RWPE1 (cell line): ENCODE measurements at regions not wholly inside any gene's neighbourhood (a gene's known extent, or its start where the extent isn't known, plus 50 kb on each side); places are given as distances from the start of the nearest gene placed in this dataset.

ENCODE experiments used
- CTCF ChIA-PET: fragments of 350-600 bp; sonication (Branson Sonifier 250); formaldehyde crosslinking; extraction: SDS; loops from one replicate; lab custom pipeline; 2021; lab: Yijun Ruan, JAX
- POLR2A ChIA-PET: fragments of 400-600 bp; formaldehyde crosslinking; extraction: SDS; loops from one replicate; lab custom pipeline; 2020; ENCODE audit warnings: antibody characterized with exemption; ENCODE audit not compliant: low non-redundant PET; lab: Yijun Ruan, JAX
- DNase-seq: peaks from one replicate; pipeline ENCODE4 v3.0.0; 2012; ENCODE audit warnings: low spot score
- H3K27ac ChIP-seq: fragments of 450-650 bp; 2 replicates; pipeline ENCODE4 v1.5.1; 2017
- CTCF ChIP-seq: fragments of 450-650 bp; conservative IDR thresholded peaks from 2 replicates; pipeline ENCODE4 v1.5.1; 2017; ENCODE audit warnings: low read depth, mild to moderate bottlenecking

GRCh38 chr12:131349397-131350127 is 361.3 kb upstream of the SFSWAP start:
- no peak for TF ChIP-seq CTCF
- POLR2A ChIA-PET, result no interaction called here
- no peak overlapping the region for H3K27ac ChIP-seq
- CTCF ChIA-PET, result no interaction called here
- no peak for DNase-seq

DNA sequence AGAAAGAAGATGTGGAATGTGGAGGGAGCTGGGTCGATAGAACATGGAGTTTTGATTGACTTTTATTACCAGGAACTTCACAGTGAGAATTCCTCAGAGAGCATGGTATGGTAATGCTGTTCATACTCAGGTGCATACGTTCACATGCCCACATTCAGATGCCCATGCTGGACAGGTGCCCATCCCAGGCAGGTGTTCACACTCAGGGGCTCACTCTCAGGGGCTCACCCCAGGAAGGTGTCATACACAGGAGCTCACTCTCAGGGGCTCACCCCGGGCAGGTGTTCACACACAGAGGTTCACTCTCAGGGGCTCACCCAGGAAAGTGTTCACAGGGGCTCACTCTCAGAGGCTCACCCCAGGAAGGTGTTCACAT is 360.0 kb upstream of the SFSWAP start:
- DNase-seq, result no peak
- TF ChIP-seq CTCF, result no peak
- ChIA-PET CTCF (no interaction called here), POLR2A (no interaction called here)
- H3K27ac ChIP-seq, result no peak overlapping the region

DNA sequence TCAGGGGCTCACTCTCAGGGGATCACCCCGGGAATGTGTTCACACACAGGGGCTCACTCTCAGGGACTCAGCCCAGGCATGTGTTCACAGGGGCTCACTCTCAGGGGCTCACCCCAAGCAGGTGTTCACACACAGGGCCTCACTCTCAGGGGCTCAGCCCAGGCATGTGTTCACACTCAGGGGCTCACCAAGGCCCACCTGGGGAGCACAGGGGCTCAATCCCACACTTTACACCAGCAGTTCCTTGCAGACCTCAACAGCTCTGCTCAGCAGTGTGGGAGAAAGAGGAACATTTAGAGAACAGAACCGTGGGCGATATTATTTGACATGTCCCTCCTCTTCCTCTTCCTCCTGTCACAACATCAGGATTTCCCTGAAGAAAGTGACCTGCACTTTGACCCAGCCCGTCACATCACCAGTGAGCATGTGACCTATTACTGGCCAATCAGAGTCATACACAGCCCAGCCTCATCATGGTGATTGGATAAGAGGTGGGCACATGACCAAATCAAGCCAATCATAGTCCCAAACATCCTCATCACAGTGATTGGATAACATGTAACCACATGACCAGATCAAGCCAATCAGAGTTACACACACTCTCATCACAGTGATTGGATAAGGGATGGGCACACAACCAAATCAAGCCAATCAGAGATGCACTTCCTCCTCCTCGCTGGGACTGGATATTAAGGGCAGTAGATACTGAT is 359.4 kb upstream of the SFSWAP start:
- TF ChIP-seq CTCF, result no peak
- POLR2A ChIA-PET, result no interaction called here
- no peak overlapping the region for H3K27ac ChIP-seq
- CTCF ChIA-PET, result interaction anchor here (0.6 kb wide), 1 partner anchor 370 kb away, joined by 3 read pairs; no protein-coding TSS in a partner anchor
- peak; percentile 36 for DNase-seq

DNA sequence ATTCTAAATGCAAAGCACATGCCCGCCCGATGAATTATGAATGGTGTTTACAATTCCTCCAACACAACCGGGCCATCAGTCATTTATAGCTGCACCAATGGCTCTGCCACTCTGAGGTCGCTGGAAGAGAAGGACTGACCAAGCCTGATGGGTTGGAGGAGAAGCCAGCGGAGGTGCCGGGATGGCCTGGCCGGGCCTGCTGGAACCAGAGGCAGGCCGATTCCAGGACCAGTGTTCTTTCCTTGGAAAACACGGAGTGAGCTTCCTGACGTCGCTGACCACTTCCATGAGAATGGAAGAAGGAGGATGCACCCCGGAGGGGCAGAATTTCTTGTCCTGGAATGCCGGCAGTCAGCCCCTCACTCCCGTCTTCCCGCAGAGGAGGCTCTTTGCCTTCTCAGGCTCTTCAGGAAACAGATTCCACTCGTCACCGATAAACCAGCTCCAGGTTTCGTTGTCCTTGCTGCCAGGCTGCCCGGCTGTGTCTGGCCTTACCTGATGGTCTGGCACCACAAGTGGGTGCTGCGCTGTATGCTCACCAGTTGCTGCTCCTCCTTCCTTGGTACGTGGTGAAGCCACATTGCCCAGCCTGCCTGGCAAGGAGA is 358.5 kb upstream of the SFSWAP start:
- POLR2A ChIA-PET, result no interaction called here
- TF ChIP-seq CTCF, result no peak
- CTCF ChIA-PET, result interaction anchor here (0.6 kb wide), 1 partner anchor 370 kb away, joined by 3 read pairs; no protein-coding TSS in a partner anchor
- no peak for DNase-seq
- H3K27ac ChIP-seq, result no peak overlapping the region

DNA sequence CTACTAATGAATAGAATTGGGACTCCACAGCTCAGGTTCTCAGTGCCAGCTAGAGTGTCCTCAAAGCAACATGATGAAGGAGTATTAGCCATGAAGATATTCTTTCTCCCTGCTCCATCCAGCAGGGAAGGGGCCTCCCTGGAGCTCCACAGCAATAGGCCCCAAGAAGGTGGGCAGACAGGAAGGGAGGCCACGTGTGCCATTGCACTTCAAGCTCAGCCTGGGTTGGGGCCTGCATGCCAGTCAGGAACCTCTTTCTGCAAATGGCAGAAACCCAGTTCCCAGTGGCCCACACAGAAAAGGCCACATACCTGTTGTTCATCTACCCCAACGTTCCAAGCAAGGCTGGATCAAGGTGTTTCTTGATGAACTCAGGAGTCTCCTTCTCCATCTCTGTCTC is 357.5 kb upstream of the SFSWAP start:
- no peak overlapping the region for H3K27ac ChIP-seq
- TF ChIP-seq CTCF, result no peak
- ChIA-PET POLR2A (no interaction called here), CTCF (interaction anchor here (0.6 kb wide), 1 partner anchor 217 kb away, joined by 3 read pairs; no protein-coding TSS in a partner anchor)
- DNase-seq, result no peak

- H3K27ac ChIP-seq, result no peak overlapping the region
- ChIA-PET POLR2A (no interaction called here), CTCF (interaction anchor here (0.6 kb wide), 1 partner anchor 216 kb away, joined by 3 read pairs; no protein-coding TSS in a partner anchor)
- TF ChIP-seq CTCF, result no peak
- DNase-seq, result peak; percentile 22
Measured at GRCh38 chr12:131353826-131354225, 357.1 kb upstream of the SFSWAP start.
